Nephron progenitor cell (in vitro differentiated cells): ENCODE measurements at regions not wholly inside any gene's neighbourhood (a gene's known extent, or its start where the extent isn't known, plus 50 kb on each side); places are given as distances from the start of the nearest gene placed in this dataset.

ENCODE experiments used
- DNase-seq: peaks from one replicate; pipeline ENCODE4 v3.0.0; 2021
- H3K27ac Mint-ChIP-seq: 2 replicates; pipeline ENCODE4 v1.8.0; 2021; ENCODE audit warnings: mild to moderate bottlenecking, moderate library complexity, mixed read lengths
- H3K27me3 Mint-ChIP-seq: 2 replicates; pipeline ENCODE4 v1.8.0; 2021; ENCODE audit warnings: mild to moderate bottlenecking, low read depth, mixed read lengths; ENCODE audit not compliant: poor library complexity
- H3K36me3 Mint-ChIP-seq: 2 replicates; pipeline ENCODE4 v1.8.0; 2021; ENCODE audit warnings: low read depth, mixed read lengths
- H3K4me1 Mint-ChIP-seq: 2 replicates; pipeline ENCODE4 v1.8.0; 2021; ENCODE audit warnings: mixed read lengths
- H3K4me3 Mint-ChIP-seq: 2 replicates; pipeline ENCODE4 v1.8.0; 2021; ENCODE audit warnings: mild to moderate bottlenecking, moderate library complexity, mixed read lengths
- H3K9me3 Mint-ChIP-seq: 2 replicates; pipeline ENCODE4 v1.8.0; 2021; ENCODE audit warnings: mild to moderate bottlenecking, moderate library complexity, mixed read lengths
- CTCF ChIP-seq: fragments of 200-600 bp; sonication (generic); IDR thresholded peaks from 2 replicates; pipeline ENCODE4 v1.5.0; 2021; ENCODE audit warnings: antibody characterized with exemption

DNA sequence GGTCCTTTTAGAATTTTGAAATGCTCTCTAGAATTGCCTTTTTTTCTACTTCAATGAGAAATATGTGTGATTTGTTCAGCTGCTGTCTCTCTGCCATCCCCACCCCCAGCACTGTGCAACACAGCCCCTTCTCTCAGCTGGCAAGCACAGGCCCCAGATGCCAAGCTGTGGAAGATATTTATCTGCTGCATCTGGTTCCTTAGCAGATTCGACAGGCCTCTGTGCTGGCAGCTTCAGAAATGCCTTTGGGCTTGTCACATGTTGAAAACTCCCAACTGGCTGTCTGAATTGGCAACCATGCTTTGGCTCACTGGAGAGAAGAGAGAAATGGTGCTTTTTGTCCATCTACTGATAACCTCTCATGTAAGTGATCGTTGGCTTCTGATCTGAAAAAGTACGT is 206.7 kb upstream of the C1orf87 start:
- no peaks in the 10 kb centered on the region for H3K36me3 Mint-ChIP-seq
- peaks cover 18% of the 10 kb centered on the region for H3K4me1 Mint-ChIP-seq
- DNase-seq: no peak
- H3K27me3 Mint-ChIP-seq: peaks cover 3% of the 10 kb centered on the region
- no peaks in the 10 kb centered on the region for H3K9me3 Mint-ChIP-seq
- no peak for TF ChIP-seq CTCF
- no peak overlapping the region for H3K4me3 Mint-ChIP-seq
- no peak overlapping the region for H3K27ac Mint-ChIP-seq

DNA sequence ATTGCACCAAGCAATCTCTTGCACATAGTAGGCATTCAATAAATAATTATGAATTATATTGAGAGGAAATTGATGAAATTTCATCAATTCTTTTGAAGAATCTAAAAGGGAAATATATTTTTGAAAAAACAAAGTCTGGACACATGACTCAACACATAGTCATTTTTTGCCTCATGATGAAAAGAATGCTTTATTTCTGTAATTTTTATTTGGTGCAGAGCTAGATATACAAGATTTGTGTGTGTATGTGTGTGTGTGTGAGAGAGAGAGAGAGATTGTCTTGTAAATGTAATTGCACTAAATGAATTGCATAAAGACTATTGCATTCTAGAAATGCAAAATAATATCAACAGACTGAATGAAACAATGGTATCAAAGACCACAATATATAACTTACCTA is 206.2 kb upstream of the C1orf87 start:
- H3K4me3 Mint-ChIP-seq: no peak overlapping the region
- no peak for DNase-seq
- TF ChIP-seq CTCF: no peak
- no peaks in the 10 kb centered on the region for H3K9me3 Mint-ChIP-seq
- H3K27ac Mint-ChIP-seq: no peak overlapping the region
- H3K27me3 Mint-ChIP-seq: peaks cover 1% of the 10 kb centered on the region
- H3K4me1 Mint-ChIP-seq: peaks cover 18% of the 10 kb centered on the region
- H3K36me3 Mint-ChIP-seq: no peaks in the 10 kb centered on the region

- no peaks in the 10 kb centered on the region for H3K9me3 Mint-ChIP-seq
- no peaks in the 10 kb centered on the region for H3K36me3 Mint-ChIP-seq
- H3K4me3 Mint-ChIP-seq: no peak overlapping the region
- no peak for TF ChIP-seq CTCF
- no peak overlapping the region for H3K27ac Mint-ChIP-seq
- no peak for DNase-seq
- peaks cover 18% of the 10 kb centered on the region for H3K4me1 Mint-ChIP-seq
- H3K27me3 Mint-ChIP-seq: no peaks in the 10 kb centered on the region
Observed at GRCh38 chr1:60277269-60277668, 203.7 kb upstream of the C1orf87 start.

GRCh38 chr1:60274422-60275290 is 201.1 kb upstream of the C1orf87 start:
- no peaks in the 10 kb centered on the region for H3K27me3 Mint-ChIP-seq
- no peak overlapping the region for H3K4me3 Mint-ChIP-seq

GRCh38 chr1:60273185-60273584 is 199.6 kb upstream of the C1orf87 start:
- H3K4me3 Mint-ChIP-seq: no peak overlapping the region
- peaks cover 3% of the 10 kb centered on the region for H3K9me3 Mint-ChIP-seq
- no peaks in the 10 kb centered on the region for H3K36me3 Mint-ChIP-seq
- no peak for TF ChIP-seq CTCF
- no peaks in the 10 kb centered on the region for H3K4me1 Mint-ChIP-seq
- H3K27ac Mint-ChIP-seq: no peak overlapping the region
- no peaks in the 10 kb centered on the region for H3K27me3 Mint-ChIP-seq
- no peak for DNase-seq

More at GRCh38 chr1:60274422-60275290, 201.1 kb upstream of the C1orf87 start:
- Mint-ChIP-seq H3K4me1 (no peaks in the 10 kb centered on the region), H3K9me3 (no peaks in the 10 kb centered on the region), H3K27ac (no peak overlapping the region), H3K36me3 (no peaks in the 10 kb centered on the region)
- TF ChIP-seq CTCF: no peak
- DNase-seq: no peak

GRCh38 chr1:60271041-60271440 is 197.5 kb upstream of the C1orf87 start:
- H3K36me3 Mint-ChIP-seq: no peaks in the 10 kb centered on the region
- no peak for DNase-seq
- TF ChIP-seq CTCF: no peak
- H3K4me3 Mint-ChIP-seq: no peak overlapping the region
- no peaks in the 10 kb centered on the region for H3K27me3 Mint-ChIP-seq
- peaks cover 4% of the 10 kb centered on the region for H3K9me3 Mint-ChIP-seq
- H3K27ac Mint-ChIP-seq: no peak overlapping the region
- no peaks in the 10 kb centered on the region for H3K4me1 Mint-ChIP-seq
